ENCODE measurements at regions not wholly inside any gene's neighbourhood (a gene's known extent, or its start where the extent isn't known, plus 50 kb on each side); places are given as distances from the start of the nearest gene placed in this dataset.

GRCh38 chr11:30741039-30741550 is 154.9 kb upstream of the MPPED2 start:
- TF ChIP-seq POLR2AphosphoS5 (IDR thresholded peaks at IDR 0.05; ENCODE audit: low read depth, low read length) = no peak
- TF ChIP-seq MEF2A (IDR thresholded peaks at IDR 0.05; ENCODE audit: borderline replicate concordance, low read depth) = no peak
- no peak for TF ChIP-seq TAF1 (IDR thresholded peaks at IDR 0.05; ENCODE audit: borderline replicate concordance, low read depth, low read length)
- TF ChIP-seq RCOR1 (IDR thresholded peaks at IDR 0.05; ENCODE audit: low read length) = no peak
- TF ChIP-seq RFX5 (IDR thresholded peaks at IDR 0.05; ENCODE audit: low read length) = no peak
- no peak for TF ChIP-seq CHD2 (IDR thresholded peaks at IDR 0.05; ENCODE audit: low read length, partially characterized antibody)
- no peak for TF ChIP-seq FOSL2 (IDR thresholded peaks at IDR 0.05; ENCODE audit: borderline replicate concordance, low read depth)
- TF ChIP-seq MAX (IDR thresholded peaks at IDR 0.05; ENCODE audit: low read depth) = no peak
- TF ChIP-seq TEAD4 (IDR thresholded peaks at IDR 0.05; ENCODE audit: borderline replicate concordance, insufficient read depth) = no peak
- TF ChIP-seq YY1 (IDR thresholded peaks at IDR 0.05; ENCODE audit: low read depth) = no peak
- no peak for TF ChIP-seq FOXJ3 (CRISPR knock-in tag; IDR thresholded peaks at IDR 0.05)
- TF ChIP-seq CTCF (IDR thresholded peaks at IDR 0.05) = no peak
- TF ChIP-seq REST (IDR thresholded peaks at IDR 0.05; ENCODE audit: low read depth, low read length) = no peak
- no peak for TF ChIP-seq MXI1 (IDR thresholded peaks at IDR 0.05; ENCODE audit: low read depth, low read length)
- no peak for TF ChIP-seq GATA2 (CRISPR knock-in tag; IDR thresholded peaks at IDR 0.05)
- no peak for TF ChIP-seq JUND (IDR thresholded peaks at IDR 0.05)
- no peak overlapping the region for H3K4me3 ChIP-seq (ENCODE audit: low read depth in 2 of 2, low read length in 1 of 2)
- H3K9ac ChIP-seq = no peak overlapping the region
- 27% methylated on average over 10 of the region's 10 CpGs for WGBS (ENCODE audit: low lambda C conversion rate)
- H3K36me3 ChIP-seq (replicated peaks in 1 of 2; ENCODE audit: control insufficient read depth in 1 of 2, insufficient read depth in 2 of 2, low read length in 1 of 2) = no peaks in the 10 kb centered on the region
- DNase-seq = no peak
- CTCF ChIA-PET = no interaction called here
- H3K9me2 ChIP-seq = no peaks in the 10 kb centered on the region
- H3K4me2 ChIP-seq = no peak overlapping the region
- no peak overlapping the region for H3K27ac ChIP-seq (ENCODE audit: low read depth in 2 of 2, low read length in 1 of 2)
- H3K79me2 ChIP-seq (ENCODE audit: insufficient read depth) = no peaks in the 10 kb centered on the region
- H3K9me3 ChIP-seq = no peaks in the 10 kb centered on the region
- H3K27me3 ChIP-seq (ENCODE audit: insufficient read depth) = no peaks in the 10 kb centered on the region
- no peak overlapping the region for H2AFZ ChIP-seq (ENCODE audit: low read depth)
- no peaks in the 10 kb centered on the region for H3F3A ChIP-seq (replicated peaks; ENCODE audit: insufficient read depth)
- POLR2A ChIA-PET = no interaction called here
- H3K4me1 ChIP-seq (ENCODE audit: control insufficient read depth in 1 of 2, insufficient read depth in 2 of 2, low read depth in 1 of 2, low read length in 1 of 2) = no peaks in the 10 kb centered on the region
- no peaks in the 10 kb centered on the region for H4K20me1 ChIP-seq (ENCODE audit: insufficient read depth)

Data from SK-N-SH (cell line).